ENCODE measurements at regions not wholly inside any gene's neighbourhood (a gene's known extent, or its start where the extent isn't known, plus 50 kb on each side); places are given as distances from the start of the nearest gene placed in this dataset.

DNA sequence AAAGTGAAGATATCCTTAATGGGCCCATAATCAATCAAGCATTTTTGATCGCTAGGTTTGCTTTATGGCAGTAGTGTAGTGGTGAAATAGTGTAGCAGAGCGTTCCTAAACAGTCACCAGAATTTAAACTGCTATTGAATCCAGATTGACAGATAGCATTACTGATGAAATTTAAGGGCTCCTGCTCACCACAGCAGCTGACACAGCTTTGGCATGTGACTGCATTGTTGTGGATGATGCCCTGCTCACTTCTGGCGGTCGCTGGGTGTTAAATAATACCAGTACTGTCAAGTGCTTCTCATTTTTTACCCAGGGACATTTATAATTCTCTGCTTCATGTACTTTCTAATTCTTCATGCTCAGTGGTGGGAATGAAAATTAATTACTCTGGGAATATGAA is 102.0 kb upstream of the ARHGAP24 start:
- H3K4me3 ChIP-seq (ENCODE audit: low read length): no peak overlapping the region
- peak; percentile 34 for DNase-seq (ENCODE audit: low read depth)
- TF ChIP-seq, protein P1, sequence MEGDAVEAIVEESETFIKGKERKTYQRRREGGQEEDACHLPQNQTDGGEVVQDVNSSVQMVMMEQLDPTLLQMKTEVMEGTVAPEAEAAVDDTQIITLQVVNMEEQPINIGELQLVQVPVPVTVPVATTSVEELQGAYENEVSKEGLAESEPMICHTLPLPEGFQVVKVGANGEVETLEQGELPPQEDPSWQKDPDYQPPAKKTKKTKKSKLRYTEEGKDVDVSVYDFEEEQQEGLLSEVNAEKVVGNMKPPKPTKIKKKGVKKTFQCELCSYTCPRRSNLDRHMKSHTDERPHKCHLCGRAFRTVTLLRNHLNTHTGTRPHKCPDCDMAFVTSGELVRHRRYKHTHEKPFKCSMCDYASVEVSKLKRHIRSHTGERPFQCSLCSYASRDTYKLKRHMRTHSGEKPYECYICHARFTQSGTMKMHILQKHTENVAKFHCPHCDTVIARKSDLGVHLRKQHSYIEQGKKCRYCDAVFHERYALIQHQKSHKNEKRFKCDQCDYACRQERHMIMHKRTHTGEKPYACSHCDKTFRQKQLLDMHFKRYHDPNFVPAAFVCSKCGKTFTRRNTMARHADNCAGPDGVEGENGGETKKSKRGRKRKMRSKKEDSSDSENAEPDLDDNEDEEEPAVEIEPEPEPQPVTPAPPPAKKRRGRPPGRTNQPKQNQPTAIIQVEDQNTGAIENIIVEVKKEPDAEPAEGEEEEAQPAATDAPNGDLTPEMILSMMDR (conservative IDR thresholded peaks at IDR 0.05; ENCODE audit: low read depth, low read length): no peak

DNA sequence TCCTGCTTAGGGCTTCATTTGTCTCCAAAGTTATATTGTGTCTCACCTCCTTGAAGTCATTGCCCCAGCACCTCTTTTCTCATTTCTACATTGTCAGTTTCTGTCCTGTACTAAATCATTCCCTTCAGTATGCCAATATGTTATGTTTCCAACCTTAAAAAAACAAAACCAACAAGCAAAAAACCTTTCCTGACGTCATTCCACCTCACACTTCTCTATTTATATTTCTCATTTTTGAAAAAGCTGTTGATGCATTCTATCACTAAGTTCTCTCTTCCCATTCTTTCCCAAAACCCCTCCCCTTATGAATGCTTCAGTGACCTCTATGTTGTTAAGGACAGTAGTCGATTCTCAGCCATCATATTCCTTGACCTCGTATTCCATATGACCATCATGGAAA is 98.7 kb upstream of the ARHGAP24 start:
- no peak overlapping the region for H3K4me3 ChIP-seq (ENCODE audit: low read length)
- TF ChIP-seq, protein P1 (conservative IDR thresholded peaks at IDR 0.05; ENCODE audit: low read depth, low read length): no peak
- no peak for DNase-seq (ENCODE audit: low read depth)

DNA sequence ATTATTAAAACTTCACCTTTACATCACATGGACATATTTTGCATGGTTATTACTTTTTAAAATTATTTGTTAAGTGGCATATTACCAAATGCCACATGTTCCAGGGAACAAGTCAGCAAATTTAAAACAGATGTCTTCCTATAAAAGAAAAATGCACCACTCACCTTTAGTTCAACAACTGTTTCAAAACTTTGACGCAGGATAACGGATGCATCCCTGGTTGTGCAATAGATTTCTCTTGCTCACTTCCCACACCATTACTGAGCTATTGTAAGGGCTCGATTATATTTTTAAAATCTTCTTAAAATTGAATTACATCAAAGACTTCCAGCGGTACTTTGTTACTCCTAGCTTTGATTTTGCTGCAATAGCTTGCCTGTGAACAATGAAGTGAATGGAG is 93.0 kb upstream of the ARHGAP24 start:
- no peak overlapping the region for H3K4me3 ChIP-seq (ENCODE audit: low read length)
- TF ChIP-seq, protein P1 (conservative IDR thresholded peaks at IDR 0.05; ENCODE audit: low read depth, low read length): no peak
- DNase-seq (ENCODE audit: low read depth): no peak

DNA sequence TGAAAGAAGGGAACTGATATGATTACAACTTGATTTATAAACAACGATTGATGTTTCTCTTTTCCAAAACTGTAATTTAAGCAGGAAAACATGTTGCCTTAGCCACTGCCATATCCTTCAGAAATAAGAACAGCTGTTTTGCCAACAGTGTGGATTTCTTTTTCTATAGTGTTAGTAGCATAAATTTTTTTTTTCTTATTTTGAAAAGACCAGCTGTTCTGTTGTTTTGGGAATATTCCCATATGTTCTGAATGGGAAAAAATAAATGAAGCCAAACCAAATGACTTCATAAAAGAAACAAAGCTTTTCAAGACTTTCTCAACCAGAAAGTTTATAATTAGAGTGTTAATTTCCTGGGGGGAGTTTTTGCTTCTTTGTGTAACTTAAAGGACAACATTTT is 83.9 kb upstream of the ARHGAP24 start:
- DNase-seq (ENCODE audit: low read depth): no peak
- no peak overlapping the region for H3K4me3 ChIP-seq (ENCODE audit: low read length)
- TF ChIP-seq, protein P1 (conservative IDR thresholded peaks at IDR 0.05; ENCODE audit: low read depth, low read length): no peak

DNA sequence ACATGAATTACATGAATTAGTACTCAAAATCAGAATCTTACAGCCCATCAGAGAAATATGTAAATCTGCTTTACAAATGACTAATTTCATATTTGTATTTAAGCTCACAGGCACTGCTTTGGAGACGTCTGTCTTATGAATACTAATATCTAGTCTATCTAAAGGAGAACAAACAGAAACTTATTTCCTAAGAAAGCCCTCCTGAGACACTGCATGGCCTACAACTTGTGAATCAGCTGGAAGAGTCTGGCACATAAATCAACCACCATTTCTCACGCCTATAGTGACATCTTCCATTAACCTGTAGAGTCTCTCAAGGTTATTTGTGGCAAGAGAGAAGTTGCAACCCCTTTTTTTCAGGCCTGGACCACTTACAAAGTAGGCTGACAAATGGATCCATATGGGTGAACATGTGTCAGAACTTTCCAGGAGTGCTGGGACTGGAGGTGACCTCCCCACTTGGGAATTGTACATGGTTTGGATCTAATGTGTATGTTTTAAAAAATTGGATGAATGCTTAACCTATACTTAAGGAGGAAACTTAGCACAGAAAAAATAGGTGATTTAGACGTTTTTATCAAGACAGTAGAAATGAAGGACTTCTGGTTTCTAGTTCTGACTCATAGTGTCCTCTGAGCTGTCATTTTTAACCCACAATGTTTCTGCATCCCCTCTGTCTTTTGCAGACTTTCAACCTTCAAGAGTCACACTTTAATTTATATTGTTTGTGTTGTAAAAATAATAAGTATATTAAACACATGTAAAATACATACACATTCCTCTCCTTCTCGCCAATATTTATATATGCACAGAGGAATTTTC is 83.2 kb upstream of the ARHGAP24 start:
- DNase-seq (ENCODE audit: low read depth): no peak
- H3K4me3 ChIP-seq (ENCODE audit: low read length): no peak overlapping the region
- TF ChIP-seq, protein P1 (conservative IDR thresholded peaks at IDR 0.05; ENCODE audit: low read depth, low read length): no peak

DNA sequence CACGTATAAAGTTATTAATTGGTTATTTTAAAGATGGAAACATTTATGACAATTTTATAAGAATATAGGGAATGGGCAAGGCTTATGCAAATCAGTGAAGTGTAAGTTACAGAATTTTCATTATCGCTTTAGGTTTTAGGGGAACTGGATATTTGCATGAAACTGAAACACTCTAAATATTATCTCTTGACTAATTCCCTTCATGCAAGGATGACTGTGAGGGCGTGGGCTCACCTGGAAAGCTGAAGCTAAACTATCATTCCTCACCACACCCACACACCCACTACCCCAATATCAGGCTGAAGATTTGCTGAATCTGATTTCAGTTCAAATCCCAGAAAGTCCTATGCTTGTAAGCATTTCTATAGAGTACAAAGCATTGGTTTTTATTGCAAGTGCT is 81.7 kb upstream of the ARHGAP24 start:
- DNase-seq (ENCODE audit: low read depth): no peak
- TF ChIP-seq, protein P1 (conservative IDR thresholded peaks at IDR 0.05; ENCODE audit: low read depth, low read length): no peak
- no peak overlapping the region for H3K4me3 ChIP-seq (ENCODE audit: low read length)

DNA sequence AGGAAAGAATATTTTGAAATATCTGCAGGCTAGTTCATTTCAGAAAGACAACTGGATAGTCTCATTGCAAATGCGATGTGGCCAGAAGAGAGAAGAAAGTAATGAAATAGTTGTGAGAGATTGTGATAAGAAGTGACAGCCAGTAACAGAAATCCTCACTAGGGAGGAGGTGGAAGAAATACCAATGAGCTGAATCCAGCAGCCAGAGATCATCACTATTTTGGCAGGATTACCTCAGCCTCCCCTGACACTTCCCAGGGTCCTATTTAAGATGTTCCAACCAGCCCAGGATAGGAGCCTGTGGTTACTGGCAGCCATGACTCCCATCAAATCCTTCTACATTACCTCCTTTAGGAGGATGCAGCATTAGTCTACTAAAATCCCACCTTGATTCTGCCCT is 76.7 kb upstream of the ARHGAP24 start:
- DNase-seq (ENCODE audit: low read depth): no peak
- TF ChIP-seq, protein P1 (conservative IDR thresholded peaks at IDR 0.05; ENCODE audit: low read depth, low read length): no peak
- no peak overlapping the region for H3K4me3 ChIP-seq (ENCODE audit: low read length)

Measured in retinal pigment epithelial cell (primary cell).